ENCODE measurements at regions not wholly inside any gene's neighbourhood (a gene's known extent, or its start where the extent isn't known, plus 50 kb on each side); places are given as distances from the start of the nearest gene placed in this dataset.
"Not testable (repeated sequence)": the region's sequence is repeated elsewhere in the genome, so short reads cannot be mapped to it uniquely, and the experiment has no call there.

DNA sequence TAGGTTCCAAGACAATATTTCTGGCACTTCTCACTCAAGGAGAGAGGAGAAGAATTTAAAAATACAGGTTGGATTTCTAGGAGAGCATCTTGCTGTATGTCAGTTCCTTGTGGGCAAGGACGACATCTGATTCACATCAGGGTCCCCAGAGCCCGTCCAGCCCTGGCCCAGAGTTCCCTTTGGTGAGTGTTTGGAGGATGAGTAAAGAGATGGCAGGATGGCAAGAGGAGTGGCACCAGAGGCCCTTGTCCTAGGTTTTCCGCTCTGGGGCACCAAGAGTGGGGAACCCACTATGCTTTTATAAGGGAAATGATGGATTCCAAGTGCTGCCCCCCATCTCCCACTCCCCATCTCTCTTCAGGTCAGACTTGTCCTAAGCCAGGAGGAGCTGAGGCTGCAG lies 181.8 kb downstream of the TBC1D2B start:
- TF ChIP-seq, protein P1, sequence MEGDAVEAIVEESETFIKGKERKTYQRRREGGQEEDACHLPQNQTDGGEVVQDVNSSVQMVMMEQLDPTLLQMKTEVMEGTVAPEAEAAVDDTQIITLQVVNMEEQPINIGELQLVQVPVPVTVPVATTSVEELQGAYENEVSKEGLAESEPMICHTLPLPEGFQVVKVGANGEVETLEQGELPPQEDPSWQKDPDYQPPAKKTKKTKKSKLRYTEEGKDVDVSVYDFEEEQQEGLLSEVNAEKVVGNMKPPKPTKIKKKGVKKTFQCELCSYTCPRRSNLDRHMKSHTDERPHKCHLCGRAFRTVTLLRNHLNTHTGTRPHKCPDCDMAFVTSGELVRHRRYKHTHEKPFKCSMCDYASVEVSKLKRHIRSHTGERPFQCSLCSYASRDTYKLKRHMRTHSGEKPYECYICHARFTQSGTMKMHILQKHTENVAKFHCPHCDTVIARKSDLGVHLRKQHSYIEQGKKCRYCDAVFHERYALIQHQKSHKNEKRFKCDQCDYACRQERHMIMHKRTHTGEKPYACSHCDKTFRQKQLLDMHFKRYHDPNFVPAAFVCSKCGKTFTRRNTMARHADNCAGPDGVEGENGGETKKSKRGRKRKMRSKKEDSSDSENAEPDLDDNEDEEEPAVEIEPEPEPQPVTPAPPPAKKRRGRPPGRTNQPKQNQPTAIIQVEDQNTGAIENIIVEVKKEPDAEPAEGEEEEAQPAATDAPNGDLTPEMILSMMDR (IDR thresholded peaks at IDR 0.05; ENCODE audit: extremely low read depth, missing control alignments), result no peak
- no peak for DNase-seq (ENCODE audit: low spot score)

DNA sequence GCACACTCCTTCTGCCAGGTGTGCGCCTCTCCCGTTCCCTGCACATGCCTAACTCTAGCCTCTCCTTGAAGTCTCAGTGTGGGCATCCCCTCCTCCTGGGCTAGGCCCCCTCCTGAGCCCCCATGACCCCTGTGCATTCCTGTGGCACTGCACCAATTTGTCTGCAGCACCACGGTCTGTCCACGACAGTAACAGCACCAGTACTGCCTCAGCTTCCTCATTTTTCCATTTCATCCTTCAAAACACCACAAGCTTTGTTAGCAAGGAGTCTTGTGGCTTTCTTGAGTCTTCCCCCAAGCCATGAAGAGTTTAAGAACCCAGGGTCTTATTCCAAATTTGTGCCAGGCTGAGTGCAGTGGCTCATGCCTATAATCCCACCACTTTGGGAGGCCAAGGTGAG lies 182.4 kb downstream of the TBC1D2B start:
- DNase-seq (ENCODE audit: low spot score), result not testable (repeated sequence)

DNA sequence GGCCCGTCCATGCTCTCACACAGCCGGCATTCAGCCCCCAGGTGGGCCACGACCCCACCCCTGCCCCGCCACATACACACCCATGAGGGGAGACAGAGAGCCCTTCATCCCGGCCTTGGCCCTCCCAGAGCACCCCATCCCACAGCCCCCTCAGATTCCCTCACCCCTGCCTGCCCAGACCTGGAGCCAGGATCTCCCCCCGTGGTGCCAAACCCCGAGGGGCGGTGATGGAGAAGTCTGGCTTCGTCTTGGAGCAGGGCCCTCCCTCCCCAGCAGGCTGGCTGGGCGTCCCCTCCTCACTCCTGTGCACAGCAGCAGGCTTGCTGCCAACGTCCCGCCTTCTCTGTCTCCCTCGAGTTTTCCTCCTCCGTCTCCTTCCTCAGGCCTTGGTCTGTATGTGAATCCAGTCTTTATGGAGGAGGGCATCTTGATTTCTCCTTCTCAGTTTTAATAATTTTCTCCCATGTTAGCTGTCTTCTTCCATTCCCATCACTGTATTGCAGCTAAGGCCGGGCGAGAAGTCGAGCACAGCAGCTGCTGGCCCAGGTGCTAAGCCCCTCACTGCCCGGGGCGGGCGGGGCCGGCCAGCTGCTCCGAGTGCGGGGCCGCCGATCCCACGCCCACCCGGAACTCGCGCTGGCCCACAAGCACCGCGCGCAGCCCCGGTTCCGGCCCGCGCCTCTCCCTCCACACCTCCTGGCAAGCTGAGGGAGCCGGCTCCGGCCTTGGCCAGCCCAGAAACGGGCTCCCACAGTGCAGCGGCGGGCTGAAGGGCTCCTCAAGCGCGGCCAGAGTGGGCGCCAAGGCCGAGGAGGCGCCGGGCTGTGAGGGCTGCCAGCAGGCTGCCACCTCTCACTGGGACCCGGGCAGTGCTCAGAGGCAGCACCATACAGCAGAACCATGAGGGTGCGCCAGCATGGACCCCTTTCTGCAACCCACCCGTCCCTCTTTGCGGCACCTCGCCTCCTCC lies 183.6 kb downstream of the TBC1D2B start:
- not testable (repeated sequence) for DNase-seq (ENCODE audit: low spot score)

DNA sequence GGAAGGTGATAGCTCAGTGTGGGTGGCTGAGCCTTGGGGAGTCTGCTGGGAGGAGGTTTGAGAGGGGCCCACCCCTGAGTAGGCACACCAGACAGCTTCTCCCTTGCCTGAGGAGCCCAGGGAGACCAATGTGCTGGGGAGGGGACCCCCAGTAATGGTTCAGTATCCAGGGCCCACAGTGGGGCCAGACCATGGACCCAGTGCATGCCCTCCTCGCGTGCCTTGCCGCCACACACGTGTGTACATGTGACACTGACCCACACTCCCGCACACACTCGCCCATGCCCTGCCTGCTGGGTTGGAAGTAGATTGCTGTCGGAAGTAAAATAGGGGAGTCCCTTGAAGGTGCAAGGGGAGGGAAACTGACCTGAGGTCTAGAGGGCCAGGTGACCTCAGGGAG lies 184.3 kb downstream of the TBC1D2B start:
- not testable (repeated sequence) for DNase-seq (ENCODE audit: low spot score)

DNA sequence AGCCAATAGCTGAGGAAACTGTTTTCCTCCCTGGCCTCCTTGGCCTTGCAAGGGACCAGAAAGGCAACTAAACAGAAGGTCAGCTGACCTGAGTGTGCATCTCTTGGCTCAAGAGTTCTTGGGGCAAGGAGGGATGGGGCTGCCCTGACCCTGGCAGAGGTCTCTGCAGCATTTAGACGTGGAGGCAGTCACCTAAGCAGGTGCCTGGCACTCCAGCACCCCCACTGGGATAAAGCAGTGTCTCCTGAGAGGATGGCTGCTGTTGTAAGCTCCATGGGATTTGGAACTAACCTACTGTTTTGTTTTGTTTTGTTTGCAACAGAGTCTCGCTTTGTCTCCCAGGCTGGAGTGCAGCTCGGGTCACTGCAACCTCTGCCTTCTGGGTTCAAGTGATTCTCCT lies 185.2 kb downstream of the TBC1D2B start:
- TF ChIP-seq, protein P1 (IDR thresholded peaks at IDR 0.05; ENCODE audit: extremely low read depth, missing control alignments), result no peak
- no peak for DNase-seq (ENCODE audit: low spot score)

DNA sequence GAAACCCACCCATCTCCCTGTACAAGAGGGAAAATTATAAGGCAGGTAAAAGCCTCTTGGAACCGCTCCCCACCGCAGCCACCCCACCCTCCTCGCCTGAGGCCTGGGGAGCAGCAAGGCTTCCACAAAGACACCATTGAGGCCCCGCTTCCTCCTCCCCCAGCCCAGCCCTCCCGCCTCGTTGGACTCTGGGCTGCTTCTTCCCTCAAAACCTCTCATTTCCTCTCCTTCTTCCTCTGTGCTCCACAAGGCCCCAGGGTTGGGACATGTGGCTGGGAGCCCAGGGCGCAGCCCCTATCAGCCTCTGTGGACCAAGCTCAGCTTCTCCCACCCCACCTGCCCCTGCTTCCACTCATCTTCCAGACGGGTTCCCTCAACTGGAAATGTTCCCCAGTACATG lies 185.6 kb downstream of the TBC1D2B start:
- not testable (repeated sequence) for DNase-seq (ENCODE audit: low spot score)

DNA sequence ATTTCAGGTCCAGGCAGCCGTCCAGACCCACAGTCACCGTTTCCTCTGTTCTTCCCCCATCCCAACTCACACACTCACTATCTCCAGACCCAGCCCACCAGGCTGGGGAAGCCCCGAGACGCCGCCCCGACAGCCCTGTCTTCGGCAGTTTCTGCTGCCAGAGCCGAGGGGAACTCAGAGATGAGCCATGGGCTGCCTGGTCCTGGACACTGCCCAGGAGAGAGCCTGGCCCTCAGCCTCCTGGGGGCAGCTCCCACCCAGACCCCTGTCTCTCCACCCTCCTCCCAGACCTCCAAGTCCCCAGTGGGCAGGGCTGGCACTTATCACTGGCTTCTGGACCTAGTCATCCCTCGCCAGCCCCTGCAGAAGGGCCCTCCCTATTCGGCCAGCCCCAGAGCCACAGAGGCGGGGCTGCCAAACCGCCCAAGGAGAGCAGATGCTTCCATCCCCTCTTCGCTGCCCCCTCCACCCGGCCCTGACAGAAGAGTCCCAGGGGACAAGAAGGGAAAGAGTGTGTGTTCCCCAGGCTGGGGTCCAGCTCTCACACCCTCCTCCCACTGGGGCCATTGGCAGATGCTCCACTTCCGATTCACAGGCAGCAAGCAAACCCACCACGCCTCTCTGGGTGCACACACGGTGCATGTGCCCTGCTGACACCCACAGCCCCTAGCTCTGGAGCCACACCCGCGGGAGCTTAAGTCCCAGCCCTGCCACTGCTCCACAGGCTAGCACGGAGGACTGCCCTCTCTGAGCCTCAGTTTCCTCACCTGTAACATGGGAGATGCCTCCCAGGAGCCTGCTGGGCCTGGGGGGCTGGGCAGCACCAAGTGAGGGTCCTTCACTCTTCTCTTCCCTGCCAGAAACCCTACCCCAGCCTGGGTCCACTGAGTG lies 186.4 kb downstream of the TBC1D2B start:
- not testable (repeated sequence) for DNase-seq (ENCODE audit: low spot score)

DNA sequence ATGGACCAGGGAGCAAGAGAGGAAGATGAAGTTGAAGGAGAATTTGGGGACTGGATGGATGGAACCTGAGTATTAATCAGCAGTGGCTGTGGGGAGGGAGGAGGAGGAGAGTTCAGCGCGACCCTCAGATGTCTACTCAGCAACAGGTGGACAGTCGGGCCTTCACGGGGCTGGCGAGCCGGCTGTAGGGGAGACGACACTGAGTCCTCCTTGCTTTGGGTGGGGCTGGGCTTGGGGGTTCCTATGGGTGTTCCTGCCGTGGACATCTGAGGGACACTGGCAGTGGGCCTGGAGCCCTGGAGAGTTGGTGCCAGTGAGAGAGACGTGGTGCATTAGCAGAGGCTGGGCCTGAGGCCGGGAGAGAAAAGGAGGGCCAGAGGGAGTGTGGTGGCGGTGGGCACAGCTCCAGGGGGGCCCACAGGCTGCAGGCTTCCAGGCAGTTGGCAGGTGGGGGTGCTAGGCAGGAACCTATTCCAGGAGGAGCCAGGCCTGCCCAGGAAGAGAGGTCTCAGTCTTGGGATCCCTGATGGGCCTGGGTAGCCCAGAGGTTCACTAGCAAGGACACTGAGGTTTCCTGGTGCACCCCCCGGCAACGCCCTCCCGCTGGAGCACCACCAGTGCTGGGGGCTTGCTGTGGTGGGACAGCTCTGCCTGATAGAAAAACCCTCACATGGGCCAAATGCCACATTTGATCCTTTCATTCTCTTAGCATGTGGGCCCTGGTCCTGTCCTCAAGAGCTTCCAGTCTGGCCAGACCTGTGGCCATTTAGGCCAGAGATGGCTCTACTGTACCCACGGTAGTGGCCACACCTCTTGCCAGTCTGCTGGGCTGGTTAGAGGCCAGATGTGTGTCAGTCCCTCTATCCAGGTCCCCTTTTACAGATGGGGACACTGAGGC lies 187.4 kb downstream of the TBC1D2B start:
- DNase-seq (ENCODE audit: low spot score), result not testable (repeated sequence)

DNA sequence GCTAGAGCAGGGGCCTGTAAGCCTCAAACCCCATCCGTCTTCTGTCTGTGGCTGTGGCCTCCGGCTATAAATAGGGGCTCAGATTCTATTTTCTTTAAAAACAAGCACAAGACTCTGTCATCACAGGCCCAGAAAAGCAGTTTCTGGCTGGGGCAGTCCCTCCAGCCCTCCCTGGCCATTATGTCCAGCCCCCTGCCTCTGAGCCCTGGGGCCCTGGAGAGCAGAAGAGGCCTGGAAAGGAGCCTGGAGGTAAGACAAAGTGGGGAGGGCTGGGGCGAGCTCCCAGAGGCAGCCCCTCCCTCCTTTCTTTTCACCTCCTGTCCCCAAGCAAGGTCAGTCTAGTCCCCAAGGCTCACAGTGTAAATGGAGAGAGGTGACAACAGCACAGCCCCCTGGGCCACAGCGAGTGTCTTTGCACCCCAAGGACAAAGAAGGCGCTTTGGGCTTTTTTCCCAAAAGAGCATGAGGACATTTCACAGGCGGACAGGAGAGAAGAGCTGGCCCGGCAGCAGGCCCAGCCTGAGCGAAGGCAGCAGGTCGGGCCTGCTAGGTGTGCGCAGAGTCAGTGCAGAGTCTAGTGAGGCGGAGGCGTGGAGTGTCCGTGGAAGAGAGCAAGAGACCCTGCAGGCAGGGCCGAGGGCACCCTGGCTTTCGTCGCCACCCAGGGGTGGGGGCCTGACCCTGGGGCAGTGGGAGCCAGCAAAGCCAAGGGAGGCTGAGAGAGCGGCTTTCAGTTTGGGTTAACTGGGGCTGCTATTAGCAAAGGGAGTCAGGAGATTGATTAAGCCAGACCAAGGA lies 188.3 kb downstream of the TBC1D2B start:
- no peak for DNase-seq (ENCODE audit: low spot score)
- TF ChIP-seq, protein P1 (IDR thresholded peaks at IDR 0.05; ENCODE audit: extremely low read depth, missing control alignments), result no peak

DNA sequence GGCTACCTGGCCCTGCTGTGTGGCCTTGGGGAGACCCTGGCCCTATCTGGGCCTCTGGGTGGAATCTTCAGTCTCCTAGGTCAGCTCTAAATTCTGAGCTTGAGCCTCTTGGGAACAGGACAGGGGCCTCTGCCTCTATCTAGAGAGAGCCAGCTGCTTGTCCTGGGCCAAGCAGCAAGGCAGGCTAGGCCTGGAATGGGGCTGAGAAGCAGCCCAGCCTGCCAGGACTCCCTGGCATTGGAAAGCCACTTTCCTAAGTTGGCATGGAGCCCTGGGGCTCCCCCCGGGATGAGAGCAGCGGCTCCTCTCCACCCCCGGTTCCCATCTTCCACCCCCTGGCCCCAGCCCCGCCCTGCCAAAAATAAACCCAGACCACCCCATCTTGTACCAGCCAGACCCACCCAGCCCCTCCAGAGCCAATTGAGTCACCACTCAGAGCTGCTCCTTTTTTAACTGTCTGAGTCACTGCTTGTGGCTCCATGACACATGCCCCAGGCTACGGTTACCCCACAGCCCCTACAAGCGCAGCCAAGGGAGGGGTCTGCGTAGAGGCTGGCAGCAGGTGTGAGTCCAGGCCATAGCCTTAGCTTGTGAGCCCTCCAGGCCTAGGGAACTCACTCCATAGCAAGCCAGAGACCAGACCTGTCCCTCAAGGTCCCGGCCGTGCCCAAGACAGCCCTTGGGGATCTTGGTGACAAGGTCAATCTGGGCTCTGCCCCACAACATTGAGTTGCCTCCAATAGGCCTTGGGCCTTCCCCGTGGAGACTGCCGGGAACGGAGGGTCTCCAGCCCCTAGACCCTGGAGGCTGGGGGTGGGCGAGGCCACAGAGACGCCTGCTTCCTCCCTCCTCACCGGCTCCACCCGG lies 189.7 kb downstream of the TBC1D2B start:
- DNase-seq (ENCODE audit: low spot score), result not testable (repeated sequence)
